ENCODE measurements at regions not wholly inside any gene's neighbourhood (a gene's known extent, or its start where the extent isn't known, plus 50 kb on each side); places are given as distances from the start of the nearest gene placed in this dataset.

GRCh38 chrX:26562156-26562555 lies 346.2 kb downstream of the MAGEB5 start:
- no peak for TF ChIP-seq CTCF (IDR thresholded peaks at IDR 0.05)
- TF ChIP-seq POLR2A (IDR thresholded peaks at IDR 0.05): no peak
